GM20000 (cell line): ENCODE measurements at regions not wholly inside any gene's neighbourhood (a gene's known extent, or its start where the extent isn't known, plus 50 kb on each side); places are given as distances from the start of the nearest gene placed in this dataset.
"Not testable (repeated sequence)": the region's sequence is repeated elsewhere in the genome, so short reads cannot be mapped to it uniquely, and the experiment has no call there.

Source experiments
- DNase-seq: peaks from one replicate; pipeline ENCODE4 v3.0.0; 2012; ENCODE audit warnings: low spot score
- TF ChIP-seq, protein P1 (sequence below): IDR thresholded peaks from 2 replicates; pipeline ENCODE4 v1.5.1; 2012; ENCODE audit warnings: mild to moderate bottlenecking, control low read depth; ENCODE audit errors: extremely low read depth, missing control alignments

DNA sequence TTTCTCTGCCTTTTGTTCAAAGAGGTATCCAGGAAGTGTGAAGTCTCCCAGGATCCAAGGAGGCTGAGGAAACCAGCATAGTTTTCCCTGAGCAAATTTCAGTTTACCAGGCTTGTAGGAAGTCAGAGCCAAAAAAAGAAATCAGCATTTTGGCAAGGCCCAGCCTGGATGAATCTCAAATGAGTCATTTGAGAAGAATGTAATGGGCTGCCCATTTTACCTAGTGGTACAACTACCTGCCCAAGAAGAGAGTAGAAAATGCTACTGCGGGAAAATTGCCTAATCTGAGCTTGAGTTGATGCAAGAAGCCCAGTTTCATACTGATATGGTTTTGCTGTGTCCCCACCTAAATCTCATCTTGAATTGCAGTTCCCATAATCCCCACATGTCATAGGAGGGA lies 284.1 kb upstream of the ZNF507 start:
- TF ChIP-seq, protein P1, sequence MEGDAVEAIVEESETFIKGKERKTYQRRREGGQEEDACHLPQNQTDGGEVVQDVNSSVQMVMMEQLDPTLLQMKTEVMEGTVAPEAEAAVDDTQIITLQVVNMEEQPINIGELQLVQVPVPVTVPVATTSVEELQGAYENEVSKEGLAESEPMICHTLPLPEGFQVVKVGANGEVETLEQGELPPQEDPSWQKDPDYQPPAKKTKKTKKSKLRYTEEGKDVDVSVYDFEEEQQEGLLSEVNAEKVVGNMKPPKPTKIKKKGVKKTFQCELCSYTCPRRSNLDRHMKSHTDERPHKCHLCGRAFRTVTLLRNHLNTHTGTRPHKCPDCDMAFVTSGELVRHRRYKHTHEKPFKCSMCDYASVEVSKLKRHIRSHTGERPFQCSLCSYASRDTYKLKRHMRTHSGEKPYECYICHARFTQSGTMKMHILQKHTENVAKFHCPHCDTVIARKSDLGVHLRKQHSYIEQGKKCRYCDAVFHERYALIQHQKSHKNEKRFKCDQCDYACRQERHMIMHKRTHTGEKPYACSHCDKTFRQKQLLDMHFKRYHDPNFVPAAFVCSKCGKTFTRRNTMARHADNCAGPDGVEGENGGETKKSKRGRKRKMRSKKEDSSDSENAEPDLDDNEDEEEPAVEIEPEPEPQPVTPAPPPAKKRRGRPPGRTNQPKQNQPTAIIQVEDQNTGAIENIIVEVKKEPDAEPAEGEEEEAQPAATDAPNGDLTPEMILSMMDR = no peak
- no peak for DNase-seq

DNA sequence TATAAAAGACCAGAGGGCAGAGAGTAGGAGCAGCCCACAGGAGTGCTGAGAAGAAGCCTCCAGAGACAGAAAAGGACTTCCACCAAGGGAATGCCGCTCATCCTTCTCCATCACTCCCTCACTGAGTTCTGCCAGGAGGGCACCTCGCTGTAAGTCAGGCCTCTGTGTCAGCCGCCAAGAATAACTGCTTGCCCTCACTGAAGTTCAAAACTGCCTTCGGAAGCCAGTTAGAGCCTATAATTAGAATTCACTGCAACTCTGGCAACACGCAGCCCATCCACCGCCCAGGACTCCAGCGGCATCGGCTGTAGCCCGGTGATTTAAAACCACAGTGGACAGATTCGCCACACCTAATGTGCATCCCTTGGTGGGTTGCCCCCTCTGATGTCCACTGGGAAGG lies 281.8 kb upstream of the ZNF507 start:
- no peak for DNase-seq
- TF ChIP-seq, protein P1 = no peak

DNA sequence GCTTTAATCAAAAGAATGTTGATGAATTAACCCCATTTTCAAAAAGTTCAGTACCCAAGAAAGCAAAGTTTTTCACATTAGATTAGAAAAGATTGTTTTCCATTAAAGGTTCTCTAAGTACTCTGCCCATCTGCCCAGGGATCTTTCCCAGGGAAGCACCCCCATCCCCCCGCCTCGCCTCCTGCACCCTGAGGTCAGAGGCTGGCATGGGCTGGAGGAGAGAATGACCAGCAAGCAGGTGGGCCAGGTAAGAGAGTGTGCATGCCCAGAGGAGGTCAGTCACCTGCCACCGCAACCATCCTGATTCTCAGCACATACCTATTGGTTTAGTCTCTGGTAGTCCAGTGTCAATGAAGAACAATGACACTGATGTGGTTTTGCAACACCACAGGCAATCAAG lies 279.4 kb upstream of the ZNF507 start:
- TF ChIP-seq, protein P1 = no peak
- no peak for DNase-seq

DNA sequence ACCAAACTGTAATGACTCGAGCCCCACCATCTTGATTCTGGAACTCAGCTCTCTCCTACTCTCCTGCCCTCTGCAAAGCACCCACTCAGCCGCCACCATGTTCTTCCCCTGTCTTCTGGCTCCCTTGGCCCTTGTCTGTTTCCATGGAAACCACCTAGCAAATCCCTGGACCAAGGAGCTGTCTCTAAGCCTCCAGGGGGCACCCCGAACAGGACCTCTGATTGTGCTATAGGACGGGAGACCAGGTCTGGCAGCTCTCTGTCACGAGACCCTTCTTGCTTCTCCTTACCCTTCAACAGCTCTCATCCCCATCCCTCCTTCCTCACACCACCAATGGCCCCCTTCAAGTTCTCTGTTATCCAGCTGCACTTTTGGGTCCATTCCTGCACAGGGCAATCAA lies 277.7 kb upstream of the ZNF507 start:
- DNase-seq = no peak
- TF ChIP-seq, protein P1 = no peak

DNA sequence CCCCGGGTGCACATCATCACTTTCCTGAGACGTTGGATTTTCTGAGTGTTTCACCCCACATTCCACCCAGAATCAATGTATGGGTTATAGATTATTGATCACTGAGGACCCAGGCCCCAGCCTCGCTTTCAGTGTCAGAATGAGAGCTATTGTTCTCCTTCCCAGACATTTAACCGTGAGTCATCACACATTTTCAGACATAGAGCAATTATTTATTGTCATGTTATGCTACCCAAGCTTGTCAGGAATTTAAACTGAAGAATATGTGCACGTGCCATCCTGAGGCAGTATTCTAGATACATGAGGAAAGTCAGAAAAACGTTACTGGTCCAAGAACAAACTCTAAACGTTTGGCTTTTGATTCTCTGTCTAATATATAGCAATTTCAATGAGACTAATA lies 276.6 kb upstream of the ZNF507 start:
- TF ChIP-seq, protein P1 = no peak

DNA sequence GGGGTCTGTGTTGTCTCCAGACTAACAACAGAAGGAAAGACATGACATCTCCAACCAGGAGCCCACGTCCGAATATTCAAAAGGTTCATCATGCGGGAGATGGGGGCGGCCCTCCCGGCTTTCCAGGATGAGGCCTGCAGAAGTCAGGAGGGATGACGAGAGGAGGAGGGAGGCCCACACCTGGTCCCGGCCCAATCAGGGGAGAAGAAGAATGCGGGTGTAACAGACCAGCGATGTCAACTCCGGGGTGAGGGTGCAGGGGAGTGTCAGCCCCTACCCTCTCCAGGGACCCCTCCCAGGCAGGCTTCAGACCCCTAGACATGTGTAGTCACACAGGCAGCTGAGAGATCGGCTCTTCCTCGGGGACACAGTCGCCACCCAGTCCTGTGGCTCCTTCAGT lies 275.3 kb upstream of the ZNF507 start:
- TF ChIP-seq, protein P1 = no peak
- no peak for DNase-seq

More for the DNA sequence above, 276.6 kb upstream of the ZNF507 start:
- no peak for DNase-seq

DNA sequence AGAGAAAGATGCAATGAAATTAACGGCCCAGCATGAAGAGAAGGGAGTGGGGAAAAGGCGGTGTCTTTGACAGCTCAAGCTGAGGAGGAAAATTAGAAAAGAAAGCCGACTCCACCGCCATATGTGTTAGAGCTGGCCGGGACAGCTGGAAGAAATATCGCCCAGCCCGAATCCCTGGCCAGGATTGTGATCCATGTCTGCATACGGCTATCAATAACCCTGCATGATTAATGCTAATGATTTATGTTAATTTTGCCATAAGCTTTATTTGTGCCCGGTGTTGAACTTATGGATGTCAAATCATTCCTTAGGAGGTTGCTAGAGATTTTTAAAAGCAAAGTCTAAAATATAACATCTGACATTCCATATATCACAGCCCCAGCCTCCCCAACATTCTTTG lies 263.4 kb upstream of the ZNF507 start:
- TF ChIP-seq, protein P1 = no peak
- no peak for DNase-seq

DNA sequence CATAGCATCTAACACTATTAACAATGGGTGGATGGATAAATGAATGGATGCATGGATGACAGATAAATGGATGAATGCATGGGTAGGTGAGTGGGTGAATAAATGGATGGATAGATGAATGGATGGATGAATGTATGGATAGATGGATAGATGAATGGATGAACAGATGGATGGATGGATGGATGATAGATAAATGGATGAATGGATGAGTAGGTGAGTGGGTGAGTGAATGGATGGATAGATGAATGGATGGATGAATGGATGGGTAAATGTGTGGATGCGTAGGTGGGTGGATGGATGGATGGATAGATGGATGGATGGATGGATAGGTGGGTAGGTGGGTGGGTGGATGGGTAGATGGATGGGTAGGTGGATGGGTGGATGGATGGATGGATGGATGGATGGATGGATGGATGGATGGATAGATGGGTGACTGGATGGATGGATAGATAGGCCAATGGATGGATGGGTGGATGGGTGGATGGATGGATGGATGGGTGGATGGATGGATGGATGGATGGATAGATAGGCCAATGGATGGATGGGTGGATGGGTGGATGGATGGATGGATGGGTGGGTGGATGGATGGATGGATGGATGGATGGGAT lies 260.6 kb upstream of the ZNF507 start:
- not testable (repeated sequence) for DNase-seq
